GM18517 (cell line): ENCODE measurements at regions not wholly inside any gene's neighbourhood (a gene's known extent, or its start where the extent isn't known, plus 50 kb on each side); places are given as distances from the start of the nearest gene placed in this dataset.
A peak's percentile ranks its signal among the peaks of the same experiment; 100 is the strongest.
"Not testable (repeated sequence)": the region's sequence is repeated elsewhere in the genome, so short reads cannot be mapped to it uniquely, and the experiment has no call there.

Experiments used
- ATAC-seq: cut with Tn5 transposase; IDR thresholded peaks from one replicate; pipeline ENCODE4 v1.9.1; 2021; ENCODE audit warnings: mild to moderate bottlenecking, moderate library complexity; ENCODE audit not compliant: unreplicated experiment

- no peak for ATAC-seq
Observed at GRCh38 chr6:153984811-153985210, 54.2 kb upstream of the OPRM1 start.

- ATAC-seq = no peak
Observed at GRCh38 chr6:153980171-153980570, 58.9 kb upstream of the OPRM1 start.

- ATAC-seq = not testable (repeated sequence)
Observed at GRCh38 chr6:153978911-153979548, 60.0 kb upstream of the OPRM1 start.

GRCh38 chr6:153976921-153977693 is 61.9 kb upstream of the OPRM1 start:
- ATAC-seq = no peak

- ATAC-seq = no peak
Observed at GRCh38 chr6:153966001-153966400, 73.0 kb upstream of the OPRM1 start.

- ATAC-seq = no peak
Observed at GRCh38 chr6:153963352-153963751, 75.7 kb upstream of the OPRM1 start.

- no peak for ATAC-seq
Observed at GRCh38 chr6:153962555-153962954, 76.5 kb upstream of the OPRM1 start.

- no peak for ATAC-seq
Observed at GRCh38 chr6:153960741-153961140, 78.3 kb upstream of the OPRM1 start.

GRCh38 chr6:153960281-153960680 is 78.8 kb upstream of the OPRM1 start:
- ATAC-seq = no peak

GRCh38 chr6:153959276-153959675 is 79.8 kb upstream of the OPRM1 start:
- ATAC-seq = no peak

- no peak for ATAC-seq
Observed at GRCh38 chr6:153958860-153959259, 80.2 kb upstream of the OPRM1 start.

- ATAC-seq = peak; percentile 99
Observed at GRCh38 chr6:153957394-153957793, 81.6 kb upstream of the OPRM1 start.

GRCh38 chr6:153956808-153957207 is 82.2 kb upstream of the OPRM1 start:
- no peak for ATAC-seq

GRCh38 chr6:153949616-153950015 is 89.4 kb upstream of the OPRM1 start:
- ATAC-seq = no peak

GRCh38 chr6:153947808-153948447 is 91.1 kb upstream of the OPRM1 start:
- no peak for ATAC-seq

- no peak for ATAC-seq
Observed at GRCh38 chr6:153944201-153944600, 94.8 kb upstream of the OPRM1 start.

- no peak for ATAC-seq
Observed at GRCh38 chr6:153942361-153942760, 96.7 kb upstream of the OPRM1 start.

GRCh38 chr6:153941768-153942167 is 97.3 kb upstream of the OPRM1 start:
- no peak for ATAC-seq

GRCh38 chr6:153938876-153939275 is 100.2 kb upstream of the OPRM1 start:
- no peak for ATAC-seq

- ATAC-seq = no peak
Observed at GRCh38 chr6:153931431-153931830, 107.6 kb upstream of the OPRM1 start.

GRCh38 chr6:153927867-153928266 is 111.2 kb upstream of the OPRM1 start:
- no peak for ATAC-seq
